Tibial nerve (tissue), 4 donors: ENCODE measurements at regions not wholly inside any gene's neighbourhood (a gene's known extent, or its start where the extent isn't known, plus 50 kb on each side); places are given as distances from the start of the nearest gene placed in this dataset.

ENCODE experiments used
- DNase-seq, 2 donors: peaks; one replicate each; pipeline ENCODE4 v3.0.0-alpha.2; 2019; ENCODE audit warnings: low spot score in 2 of 2
- H3K27ac ChIP-seq, 4 donors: fragments of 200-600 bp; sonication (generic) in 3 of 4; one replicate each; pipeline ENCODE4 v1.5.1; 2017 to 2019; ENCODE audit warnings: mild to moderate bottlenecking in 1 of 4
- H3K27me3 ChIP-seq, 2 donors: fragments of 200-600 bp; sonication (generic) in 1 of 2; one replicate each; pipeline versions ENCODE4 v1.5.1 to v1.6.0; 2017 to 2019
- H3K36me3 ChIP-seq, 3 donors: fragments of 200-600 bp; sonication (generic); one replicate each; pipeline ENCODE4 v1.5.1; 2018 to 2019
- H3K4me1 ChIP-seq, 4 donors: fragments of 200-600 bp; sonication (generic) in 3 of 4; one replicate each; pipeline ENCODE4 v1.5.1; 2017 to 2019
- H3K4me3 ChIP-seq, 4 donors: fragments of 200-600 bp; sonication (generic) in 3 of 4; one replicate each; pipeline ENCODE4 v1.5.1; 2017 to 2019; ENCODE audit warnings: mild to moderate bottlenecking in 1 of 4, moderate library complexity in 1 of 4
- H3K9me3 ChIP-seq, 4 donors: fragments of 200-600 bp; sonication (generic) in 3 of 4; one replicate each; pipeline ENCODE4 v1.5.1; 2017 to 2019
- CTCF ChIP-seq, 5 experiments: fragments of 200-600 bp in 3 of 5; fragments of 450-650 bp in 2 of 5; sonication (generic) in 3 of 5; IDR thresholded peaks; one replicate each; pipeline ENCODE4 v1.5.1; 2016 to 2019; ENCODE audit warnings: antibody characterized with exemption in 5 of 5, mild to moderate bottlenecking in 3 of 5, moderate library complexity in 2 of 5
- EP300 ChIP-seq, 2 donors: sonication (generic); formaldehyde crosslinking; IDR thresholded peaks; one replicate each; pipeline ENCODE4 v1.6.1; 2017; ENCODE audit warnings: antibody characterized with exemption in 2 of 2, mild to moderate bottlenecking in 1 of 2
- POLR2A ChIP-seq, 2 donors: fragments of 450-650 bp; IDR thresholded peaks; one replicate each; pipeline ENCODE4 v1.6.1; 2017; ENCODE audit warnings: antibody characterized with exemption in 2 of 2, mild to moderate bottlenecking in 2 of 2, moderate library complexity in 2 of 2
- WGBS, 2 donors: methylation state at CpG; one replicate each; pipeline ENCODE4 v1.1.5; 2018; 5-methylcytosine and 5-hydroxymethylcytosine counted together

GRCh38 chr4:106851726-106852125, 184.4 kb downstream of the DKK2 start:
- H3K9me3 ChIP-seq, result no peaks in the 10 kb centered on the region
- no peaks in the 10 kb centered on the region for H3K4me1 ChIP-seq
- no peak overlapping the region for H3K27ac ChIP-seq
- no peaks in the 10 kb centered on the region for H3K36me3 ChIP-seq
- no peak overlapping the region for H3K4me3 ChIP-seq
- no peaks in the 10 kb centered on the region for H3K27me3 ChIP-seq
- 57 to 65% methylated on average over 1 of the region's 1 CpG for WGBS, 2 donors
- no peak for TF ChIP-seq EP300 (IDR thresholded peaks at IDR 0.05)
- no peak for TF ChIP-seq POLR2A (IDR thresholded peaks at IDR 0.05)
- TF ChIP-seq CTCF (IDR thresholded peaks at IDR 0.05), result no peak
- DNase-seq, result no peak

GRCh38 chr4:106850691-106851090, 185.4 kb downstream of the DKK2 start:
- TF ChIP-seq POLR2A (IDR thresholded peaks at IDR 0.05) (no peak), CTCF (IDR thresholded peaks at IDR 0.05) (no peak), EP300 (IDR thresholded peaks at IDR 0.05) (no peak)
- H3K27me3 ChIP-seq, result no peaks in the 10 kb centered on the region
- no peaks in the 10 kb centered on the region for H3K4me1 ChIP-seq
- 85 to 86% methylated on average over 2 of the region's 2 CpGs for WGBS, 2 donors
- H3K36me3 ChIP-seq, result no peaks in the 10 kb centered on the region
- H3K9me3 ChIP-seq, result no peaks in the 10 kb centered on the region
- no peak for DNase-seq
- H3K27ac ChIP-seq, result no peak overlapping the region
- H3K4me3 ChIP-seq, result no peak overlapping the region

GRCh38 chr4:106835919-106836318, 200.2 kb downstream of the DKK2 start:
- no peaks in the 10 kb centered on the region for H3K27me3 ChIP-seq
- no peaks in the 10 kb centered on the region for H3K36me3 ChIP-seq
- DNase-seq, result no peak
- no peak overlapping the region for H3K4me3 ChIP-seq
- H3K4me1 ChIP-seq, result no peaks in the 10 kb centered on the region
- TF ChIP-seq POLR2A (IDR thresholded peaks at IDR 0.05), result no peak
- TF ChIP-seq CTCF (IDR thresholded peaks at IDR 0.05), result no peak
- no peak for TF ChIP-seq EP300 (IDR thresholded peaks at IDR 0.05)
- peaks cover 0 to 12% (median 0%) of the 10 kb centered on the region in 4 donors for H3K9me3 ChIP-seq
- H3K27ac ChIP-seq, result no peak overlapping the region

DNA sequence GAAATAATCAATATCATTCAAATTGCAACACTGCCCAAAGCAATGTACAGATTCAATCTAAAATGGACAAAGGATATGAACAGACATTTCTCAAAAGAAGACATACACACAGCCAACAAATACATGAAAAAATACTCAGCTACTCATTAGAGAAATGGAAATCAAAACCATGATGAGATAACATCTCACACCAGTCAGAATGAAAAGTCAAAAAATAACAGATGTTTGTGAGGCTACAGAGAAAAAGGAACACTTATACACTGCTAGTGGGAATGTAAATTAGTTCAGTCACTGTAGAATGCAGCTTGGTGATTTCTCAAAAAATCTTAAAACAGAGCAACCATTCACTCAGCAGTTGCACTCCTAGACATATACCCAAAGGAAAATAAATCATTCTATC, 205.2 kb downstream of the DKK2 start:
- H3K9me3 ChIP-seq, result no peaks in the 10 kb centered on the region
- no peak overlapping the region for H3K4me3 ChIP-seq
- DNase-seq, result no peak
- H3K36me3 ChIP-seq, result no peaks in the 10 kb centered on the region
- TF ChIP-seq POLR2A (IDR thresholded peaks at IDR 0.05) (no peak), EP300 (IDR thresholded peaks at IDR 0.05) (no peak), CTCF (IDR thresholded peaks at IDR 0.05) (no peak)
- no peaks in the 10 kb centered on the region for H3K27me3 ChIP-seq
- no peaks in the 10 kb centered on the region for H3K4me1 ChIP-seq
- H3K27ac ChIP-seq, result no peak overlapping the region

DNA sequence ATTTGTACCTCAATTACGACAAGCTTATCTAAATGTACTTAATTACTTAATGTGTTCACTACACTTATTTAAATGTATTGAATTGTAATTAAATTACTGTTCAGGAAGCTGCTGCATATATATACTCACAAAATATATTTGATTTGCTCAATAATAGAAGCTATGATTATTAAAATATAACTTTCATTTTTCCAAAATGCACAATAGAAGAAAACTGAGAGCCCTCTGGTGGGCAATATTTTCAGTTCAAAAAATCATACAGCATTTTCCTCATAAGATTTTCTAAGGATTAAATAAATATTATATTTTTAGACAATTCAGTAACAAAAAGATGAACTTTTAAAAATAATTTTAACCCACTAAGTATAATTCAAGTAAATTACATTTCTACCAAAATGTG, 217.3 kb downstream of the DKK2 start:
- DNase-seq, result no peak
- H3K36me3 ChIP-seq, result no peaks in the 10 kb centered on the region
- H3K27me3 ChIP-seq, result no peaks in the 10 kb centered on the region
- TF ChIP-seq CTCF (IDR thresholded peaks at IDR 0.05) (no peak), EP300 (IDR thresholded peaks at IDR 0.05) (no peak), POLR2A (IDR thresholded peaks at IDR 0.05) (no peak)
- H3K4me1 ChIP-seq, result no peaks in the 10 kb centered on the region
- H3K9me3 ChIP-seq, result no peaks in the 10 kb centered on the region
- 93 to 97% methylated on average over 1 of the region's 1 CpG for WGBS, 2 donors
- no peak overlapping the region for H3K4me3 ChIP-seq
- H3K27ac ChIP-seq, result no peak overlapping the region
